Epithelial cell of prostate (primary cell): ENCODE measurements at regions not wholly inside any gene's neighbourhood (a gene's known extent, or its start where the extent isn't known, plus 50 kb on each side); places are given as distances from the start of the nearest gene placed in this dataset.

Experiments used
- DNase-seq: peaks from one replicate; pipeline ENCODE4 v3.0.0-alpha.2; 2011; ENCODE audit warnings: low read depth, low spot score
- H3K27ac ChIP-seq: fragments of 450-650 bp; 2 replicates; pipeline ENCODE4 v1.5.1; 2017; ENCODE audit warnings: mild to moderate bottlenecking

DNA sequence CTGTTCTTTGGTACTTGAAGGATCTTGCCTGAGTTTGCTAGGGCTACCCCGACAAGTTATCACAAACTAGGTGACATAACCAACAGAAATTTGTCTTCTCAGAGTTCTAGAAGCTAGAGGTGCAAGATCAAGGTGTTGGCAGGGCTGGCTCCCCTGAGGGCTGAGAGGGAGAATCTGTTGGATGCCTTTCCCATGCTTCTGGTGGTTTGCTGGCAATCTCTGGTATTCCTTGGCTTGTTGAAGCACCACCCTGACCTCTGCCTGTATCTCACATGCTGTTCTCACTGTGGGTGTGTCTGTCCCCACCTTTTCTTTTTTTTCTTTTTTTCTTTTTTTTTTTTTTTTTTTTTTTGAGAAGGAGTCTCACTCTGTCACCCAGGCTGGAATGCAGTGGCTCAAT is 81.2 kb downstream of the VCPKMT start:
- DNase-seq, result peak; percentile 80
- H3K27ac ChIP-seq, result peak overlapping the region; percentile 61

DNA sequence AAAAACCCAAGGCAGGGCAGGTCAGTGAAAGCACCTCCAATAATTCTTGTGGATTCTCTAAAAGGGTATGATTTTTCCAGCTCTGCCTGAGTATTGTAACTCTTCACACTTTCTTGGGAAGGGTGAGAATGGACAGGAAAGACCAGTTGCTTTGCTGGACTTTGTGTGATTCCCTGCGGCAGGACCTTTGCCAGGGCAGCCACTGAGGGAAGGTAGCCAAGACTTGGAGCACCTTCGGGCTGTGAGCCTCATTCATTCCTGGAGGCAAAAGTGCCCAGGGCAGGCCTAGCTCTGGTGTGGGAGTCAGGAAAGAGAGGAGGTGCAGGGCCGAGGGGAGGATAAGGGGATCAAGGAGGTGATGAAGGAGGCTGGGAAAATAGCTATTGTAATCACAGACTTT is 80.2 kb downstream of the VCPKMT start:
- peak overlapping the region; percentile 61 for H3K27ac ChIP-seq
- DNase-seq, result no peak

DNA sequence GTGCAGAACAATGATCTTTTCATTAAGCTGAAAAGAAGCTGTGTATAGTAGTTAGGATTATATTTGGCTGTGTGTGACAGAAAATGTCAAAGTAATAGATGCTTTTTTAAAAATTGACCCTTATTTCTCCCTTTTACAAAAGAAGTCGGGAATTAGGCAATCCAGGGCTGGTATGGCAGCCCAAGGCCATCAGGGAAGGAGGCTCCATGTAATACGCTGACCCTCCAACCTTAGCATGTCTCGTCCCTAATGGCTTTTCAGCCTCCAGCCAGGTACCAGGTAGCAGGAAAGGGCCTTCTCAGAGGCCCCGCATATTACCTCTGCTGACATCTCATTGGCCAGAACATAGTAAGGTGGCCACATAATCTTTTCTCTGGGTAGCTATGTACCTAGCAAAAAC is 79.7 kb downstream of the VCPKMT start:
- no peak for DNase-seq
- H3K27ac ChIP-seq, result peak overlapping the region; percentile 61

DNA sequence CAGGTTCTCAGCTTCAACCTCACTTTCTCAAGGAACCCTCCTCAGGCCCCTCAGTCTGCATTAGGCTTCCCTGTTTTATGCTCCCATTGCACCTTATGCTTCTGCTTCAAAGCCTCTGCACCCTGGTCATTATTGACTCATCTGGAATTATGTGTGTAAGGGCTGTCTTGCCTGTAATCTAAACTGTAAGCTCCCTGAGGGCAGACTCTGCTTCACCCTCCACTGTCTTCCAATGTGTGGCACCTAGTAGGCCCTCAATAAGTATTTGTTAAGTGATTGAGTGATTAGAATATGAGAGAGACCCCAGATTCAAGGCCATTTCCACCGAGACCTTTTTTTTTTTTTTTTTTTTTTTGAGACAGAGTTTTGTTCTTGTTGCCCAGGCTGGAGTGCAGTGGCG is 79.1 kb downstream of the VCPKMT start:
- DNase-seq, result no peak
- peak overlapping the region; percentile 89 for H3K27ac ChIP-seq

DNA sequence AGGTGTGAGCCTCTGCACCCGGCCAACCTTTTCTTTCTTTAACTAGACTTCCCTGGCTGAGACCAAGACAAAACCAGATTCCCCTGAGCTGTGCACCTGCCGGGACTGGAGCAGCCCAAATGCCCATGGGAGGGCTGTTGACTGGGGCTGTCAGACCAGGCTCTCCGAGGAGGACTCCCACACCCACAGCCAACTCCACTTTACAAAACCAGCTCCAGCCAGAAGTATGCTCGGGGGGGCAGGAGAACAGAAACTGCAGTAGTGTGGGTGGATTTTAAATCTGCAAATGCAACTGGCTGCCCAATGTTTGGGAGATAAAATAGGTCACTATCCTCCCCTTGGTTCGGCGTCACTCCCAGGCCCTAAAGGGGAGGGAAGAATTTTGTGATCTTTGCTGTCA is 78.5 kb downstream of the VCPKMT start:
- no peak for DNase-seq
- H3K27ac ChIP-seq, result peak overlapping the region; percentile 89

DNA sequence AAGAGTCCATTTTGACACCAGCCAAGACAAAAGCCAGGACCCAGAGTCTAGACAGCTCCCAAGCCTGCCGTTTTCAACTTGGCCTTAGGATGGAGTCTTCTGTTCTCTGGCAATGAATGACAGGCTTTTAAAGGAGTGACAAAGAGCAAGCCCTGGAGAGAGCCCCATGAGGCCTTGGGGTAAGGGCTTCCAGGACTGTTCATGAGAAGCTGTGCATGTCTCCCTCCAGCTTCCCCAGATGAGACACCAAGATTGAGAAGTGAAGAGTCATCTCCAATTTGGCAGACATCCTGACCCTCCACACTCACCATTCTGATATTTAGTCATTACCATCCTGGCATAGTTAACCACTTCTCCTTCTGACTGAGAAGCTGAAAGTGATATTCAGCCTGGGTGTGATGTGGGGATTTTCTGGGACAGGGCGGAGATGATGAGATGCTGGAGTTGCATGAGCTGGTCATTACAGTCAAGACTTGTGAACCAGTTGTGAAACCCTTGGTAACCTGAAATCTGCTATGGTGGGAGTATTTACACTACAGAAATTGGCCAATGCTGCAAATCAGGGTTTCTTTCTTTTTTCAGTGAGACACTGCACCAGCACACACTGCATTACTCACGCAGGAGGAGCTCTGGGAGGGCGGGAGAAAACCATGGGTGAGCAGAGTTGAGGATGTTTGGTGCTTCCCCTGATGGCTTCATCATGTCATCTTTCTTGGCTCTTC is 77.8 kb downstream of the VCPKMT start:
- peak; percentile 96 for DNase-seq
- H3K27ac ChIP-seq, result peak overlapping the region; percentile 89

DNA sequence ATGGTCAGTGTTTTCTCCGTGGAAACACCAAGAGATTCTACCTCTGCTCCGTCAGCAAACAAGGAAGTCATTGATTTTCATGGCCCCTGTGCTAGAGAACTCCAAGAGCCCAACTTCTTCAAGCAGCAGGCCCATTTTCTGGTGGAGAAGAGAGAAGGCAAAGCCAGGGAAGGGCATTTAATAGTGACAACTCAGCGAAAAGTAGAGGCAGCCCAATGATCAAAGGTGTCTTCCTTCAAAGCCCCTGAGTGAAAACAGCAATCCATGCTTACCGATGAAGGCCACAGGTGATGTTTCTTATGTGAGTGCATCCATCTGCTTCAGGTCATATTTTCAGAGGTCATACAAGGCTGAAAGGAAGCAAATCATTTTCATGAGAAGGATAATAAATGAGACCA is 77.3 kb downstream of the VCPKMT start:
- no peak for DNase-seq
- peak overlapping the region; percentile 89 for H3K27ac ChIP-seq

DNA sequence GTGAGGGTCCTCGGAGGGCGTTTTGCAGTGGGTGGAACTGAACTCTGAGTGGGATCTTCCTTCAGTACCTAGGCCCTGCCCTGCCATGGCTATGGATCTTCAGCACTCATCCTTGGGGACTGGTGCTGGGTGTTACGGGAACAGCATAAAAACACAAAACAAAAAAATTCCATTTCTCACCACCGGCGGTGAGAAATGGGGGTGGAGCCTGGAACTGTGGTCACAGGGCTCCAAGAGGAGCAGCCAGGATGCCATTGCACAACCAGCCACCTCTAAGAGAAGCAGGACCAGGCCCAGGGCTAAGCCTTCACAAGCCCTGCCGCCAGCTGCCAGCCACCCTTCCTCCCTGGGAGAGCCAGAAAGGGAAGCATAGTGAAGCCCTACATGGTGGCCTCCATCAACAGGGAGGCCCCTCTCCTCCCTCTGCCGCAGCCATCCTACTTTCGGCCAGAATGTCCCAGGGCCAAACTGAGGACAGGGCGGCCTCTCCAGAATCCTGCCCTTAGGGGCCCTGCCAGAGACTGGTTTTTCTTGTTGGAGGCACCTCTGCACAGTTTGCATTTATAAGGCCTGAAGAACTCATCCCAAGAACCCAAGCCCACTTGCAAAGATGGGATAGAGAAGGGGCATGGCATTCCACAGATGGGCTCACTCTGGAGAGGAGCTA is 76.5 kb downstream of the VCPKMT start:
- H3K27ac ChIP-seq, result peak overlapping the region; percentile 89
- DNase-seq, result no peak

DNA sequence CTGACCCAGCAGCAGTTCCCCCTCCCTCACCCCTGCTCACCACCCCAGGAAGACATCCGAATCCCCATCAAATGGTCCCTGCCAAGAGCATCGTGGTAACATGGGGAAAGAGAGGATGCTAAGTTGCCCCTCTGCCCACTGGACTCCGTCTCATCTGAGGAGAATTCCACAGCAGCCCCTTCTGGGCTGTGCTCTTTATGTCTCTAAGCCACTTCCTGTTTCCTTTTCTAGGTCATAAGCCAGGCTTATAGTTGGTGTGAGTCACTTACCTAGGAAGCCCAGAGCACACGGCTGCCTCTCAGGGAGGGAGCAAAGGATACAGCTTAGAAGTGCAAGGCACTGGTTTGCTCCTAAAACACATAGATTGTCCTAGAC is 76.0 kb downstream of the VCPKMT start:
- DNase-seq, result peak; percentile 52
- peak overlapping the region; percentile 89 for H3K27ac ChIP-seq

DNA sequence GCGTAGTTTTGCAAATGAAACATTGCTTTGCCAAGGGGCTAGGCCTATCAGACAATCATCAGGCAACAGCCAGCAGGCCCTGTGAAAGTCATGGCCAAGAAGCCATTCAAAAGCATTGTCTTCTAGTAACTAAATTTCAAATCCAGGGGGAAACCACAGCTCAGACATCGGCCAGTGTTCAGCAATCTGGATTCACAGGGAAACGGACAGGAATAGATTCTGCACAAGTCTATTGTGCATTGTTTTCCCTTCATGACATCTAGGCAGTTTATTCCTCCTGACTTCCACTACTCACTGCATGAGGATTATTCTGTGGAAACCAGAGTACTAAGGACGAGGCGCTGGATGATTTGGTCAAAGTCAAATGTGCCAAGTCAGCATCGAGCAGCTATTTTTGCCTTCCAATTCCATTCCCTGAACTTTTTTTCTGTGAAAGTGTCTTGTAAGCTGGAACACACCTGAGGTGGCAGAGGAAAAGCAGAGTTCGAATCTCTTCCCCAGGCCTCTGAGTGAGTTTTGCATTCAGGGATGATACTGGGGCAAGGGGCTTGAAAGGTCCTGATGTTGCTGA is 75.4 kb downstream of the VCPKMT start:
- peak overlapping the region; percentile 89 for H3K27ac ChIP-seq
- DNase-seq, result no peak

DNA sequence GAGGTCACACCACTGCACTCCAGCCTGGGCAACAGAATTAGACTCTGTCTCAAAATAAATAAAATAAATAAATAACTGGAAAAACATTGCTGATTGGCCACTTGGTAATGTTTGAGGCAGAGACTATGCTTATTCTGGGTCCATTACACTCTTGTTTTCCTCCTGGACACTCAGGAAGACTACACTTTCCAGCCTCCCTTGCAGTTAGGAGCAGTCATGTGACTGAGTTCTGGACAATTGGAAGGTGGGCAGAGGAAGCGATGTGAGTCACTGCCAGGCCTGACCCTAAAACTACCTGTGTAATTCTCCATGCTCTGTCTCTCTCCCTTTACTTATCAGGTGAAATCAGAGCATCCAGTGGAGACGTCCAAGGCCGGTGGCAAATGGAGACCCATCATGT is 74.4 kb downstream of the VCPKMT start:
- no peak overlapping the region for H3K27ac ChIP-seq

DNA sequence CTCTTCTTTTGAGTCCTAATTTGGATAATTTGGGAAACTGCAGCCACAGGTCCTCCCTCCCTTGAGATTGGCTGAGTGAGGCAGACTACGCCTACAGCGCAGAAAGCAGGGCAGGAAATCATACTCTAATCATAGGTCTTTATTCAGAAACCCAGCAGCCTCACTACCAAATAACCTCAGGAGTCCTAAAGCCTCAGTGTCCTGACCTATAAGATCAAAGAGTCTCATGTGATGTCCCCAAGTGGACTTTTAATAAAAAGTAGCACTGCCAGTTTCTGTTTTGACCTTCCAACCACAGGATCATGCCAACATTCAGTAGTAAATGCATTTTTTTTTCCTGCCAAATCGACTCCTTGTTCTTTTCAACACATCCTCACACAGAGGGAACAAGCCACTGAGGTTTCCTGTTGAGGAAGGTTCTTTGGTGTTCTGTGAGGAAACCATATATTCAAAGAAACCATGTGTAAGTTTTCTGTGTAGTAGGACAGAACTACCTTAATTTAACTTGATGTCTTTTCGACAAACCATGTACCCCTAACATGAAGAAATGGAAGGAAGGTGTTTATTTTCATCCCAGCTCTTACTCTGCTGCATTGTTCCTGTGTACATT is 72.2 kb downstream of the VCPKMT start:
- no peak for DNase-seq

More for the DNA sequence above, 74.4 kb downstream of the VCPKMT start:
- no peak for DNase-seq

DNA sequence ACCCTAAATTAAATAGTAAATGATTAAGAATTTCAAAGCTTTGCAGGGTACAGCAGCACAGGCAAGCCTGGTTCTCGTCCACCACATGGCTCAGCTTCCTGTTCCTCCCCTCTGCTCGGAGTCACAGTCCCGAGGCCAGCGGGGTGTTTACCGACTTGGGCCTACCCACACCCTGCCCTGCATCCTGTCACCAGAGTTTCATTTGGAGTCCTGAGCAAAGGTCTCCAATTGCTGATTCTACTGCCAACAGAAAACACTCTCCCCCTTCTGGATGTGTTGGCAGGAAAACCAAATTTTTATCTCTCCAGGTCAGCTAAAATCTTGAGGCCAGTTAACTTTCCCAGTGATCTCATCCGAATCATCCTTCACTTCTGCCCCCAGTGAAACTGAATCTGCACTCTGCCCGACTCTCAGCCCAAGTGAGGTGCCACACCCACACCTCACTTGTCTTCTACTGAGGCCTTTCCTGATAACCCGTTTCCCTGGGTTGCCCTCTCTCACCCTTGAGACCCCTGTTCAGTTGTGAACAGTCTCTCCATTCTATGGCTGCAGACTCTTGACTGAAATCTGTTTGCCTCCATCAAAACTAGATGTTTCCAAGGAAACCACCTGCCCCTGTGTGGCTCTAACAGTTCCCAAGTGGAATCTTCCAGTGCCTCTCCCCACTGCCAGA is 71.2 kb downstream of the VCPKMT start:
- peak overlapping the region; percentile 78 for H3K27ac ChIP-seq
- peak; percentile 64 for DNase-seq

More for the DNA sequence above, 72.2 kb downstream of the VCPKMT start:
- H3K27ac ChIP-seq, result peak overlapping the region; percentile 78

DNA sequence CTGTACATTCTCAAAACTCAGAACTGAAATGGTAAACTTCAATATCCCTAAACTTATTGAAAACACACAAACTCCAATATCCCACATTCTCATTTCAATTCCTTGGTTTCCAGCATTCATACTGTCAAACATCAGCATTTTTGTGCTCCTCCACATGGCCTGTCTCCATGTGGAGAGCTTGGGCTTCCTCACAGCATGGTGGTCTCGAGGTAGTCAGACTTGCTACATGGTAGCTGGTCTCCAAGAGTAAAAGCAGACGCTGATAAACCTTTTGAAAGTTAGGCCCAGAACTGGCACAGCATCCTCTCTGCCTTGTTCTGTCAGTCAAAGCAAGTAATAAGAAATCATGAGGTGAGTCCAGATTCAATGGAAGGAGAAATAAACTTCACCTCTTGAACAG is 70.5 kb downstream of the VCPKMT start:
- DNase-seq, result no peak
- peak overlapping the region; percentile 78 for H3K27ac ChIP-seq

DNA sequence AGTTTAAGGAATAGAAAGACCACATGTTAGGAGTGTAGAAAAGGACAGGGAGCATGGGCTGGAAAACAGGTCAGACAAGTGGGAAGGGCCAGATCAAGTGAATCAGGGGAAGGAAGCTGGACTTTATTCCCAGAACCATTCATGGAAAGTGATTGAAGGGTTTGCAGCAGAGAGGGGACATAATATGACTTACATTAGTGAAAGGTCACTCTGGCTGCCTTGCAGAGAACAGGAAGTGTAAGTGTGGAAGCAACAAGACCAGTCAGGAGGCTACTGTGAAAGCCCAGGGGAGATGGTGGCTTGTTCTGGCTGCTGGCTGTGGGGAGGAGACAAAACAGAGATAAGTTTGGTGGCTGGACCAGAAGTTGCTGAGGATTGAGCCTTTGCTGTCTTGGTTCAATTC is 69.1 kb downstream of the VCPKMT start:
- peak overlapping the region; percentile 9 for H3K27ac ChIP-seq
- DNase-seq, result no peak

DNA sequence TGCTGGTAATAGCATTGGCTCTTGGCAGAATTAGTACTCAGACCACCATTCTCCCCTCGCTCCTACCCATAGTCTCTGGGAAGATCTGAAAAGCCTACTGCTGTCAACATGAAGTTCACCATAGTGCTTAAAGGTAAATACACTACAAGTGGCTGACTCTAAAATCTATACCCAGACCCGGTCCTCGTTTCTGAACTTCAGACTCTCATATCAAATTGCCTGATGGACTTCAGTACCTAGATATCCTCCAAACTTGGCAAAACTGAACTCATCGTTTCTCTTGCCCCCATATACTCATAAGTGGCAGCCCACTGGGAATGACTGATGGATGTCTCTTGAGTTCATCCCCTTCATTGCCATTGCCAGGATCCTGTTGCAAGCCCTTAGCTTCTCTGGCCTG is 67.3 kb downstream of the VCPKMT start:
- no peak overlapping the region for H3K27ac ChIP-seq
- DNase-seq, result no peak

DNA sequence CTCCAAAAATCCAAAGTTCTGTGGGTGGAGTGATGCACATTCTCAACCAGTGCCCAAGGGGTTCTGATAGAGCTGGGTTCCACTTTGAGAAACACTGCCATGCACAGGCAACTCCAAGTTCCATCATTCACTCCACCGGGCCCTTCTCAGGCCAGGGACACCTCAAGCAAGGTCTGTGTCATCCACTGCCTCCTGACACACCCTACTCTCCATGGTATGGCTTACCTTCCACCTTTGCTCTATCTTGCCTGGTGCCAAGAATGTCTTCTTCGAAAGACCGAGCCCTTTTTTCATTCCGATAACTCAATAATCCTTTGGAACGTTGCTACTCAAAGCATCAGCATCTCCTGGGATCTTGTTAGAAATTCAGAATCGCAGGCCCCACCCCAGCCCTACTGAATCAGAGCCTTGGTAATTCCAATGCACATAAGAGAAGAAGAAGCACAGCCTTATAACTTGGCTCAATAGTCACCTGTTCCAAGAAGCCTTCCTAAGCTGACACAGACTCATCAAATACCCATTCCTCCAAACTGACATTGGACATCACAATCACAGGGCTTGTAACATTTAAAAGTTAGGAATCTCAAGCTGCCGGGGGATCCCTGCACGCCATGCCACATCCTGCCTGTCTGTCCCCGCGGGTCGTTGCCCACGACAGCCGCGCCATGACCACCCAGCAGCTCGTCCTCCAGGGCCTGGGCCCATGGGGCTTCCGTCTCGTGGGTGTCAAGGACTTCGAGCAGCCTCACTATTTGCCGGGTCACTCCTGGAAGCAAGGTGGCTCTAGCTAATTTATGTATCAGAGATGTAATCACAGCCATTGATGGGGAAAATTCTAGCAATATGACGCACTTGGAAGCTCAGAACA is 66.4 kb downstream of the VCPKMT start:
- DNase-seq, result no peak
- no peak overlapping the region for H3K27ac ChIP-seq

DNA sequence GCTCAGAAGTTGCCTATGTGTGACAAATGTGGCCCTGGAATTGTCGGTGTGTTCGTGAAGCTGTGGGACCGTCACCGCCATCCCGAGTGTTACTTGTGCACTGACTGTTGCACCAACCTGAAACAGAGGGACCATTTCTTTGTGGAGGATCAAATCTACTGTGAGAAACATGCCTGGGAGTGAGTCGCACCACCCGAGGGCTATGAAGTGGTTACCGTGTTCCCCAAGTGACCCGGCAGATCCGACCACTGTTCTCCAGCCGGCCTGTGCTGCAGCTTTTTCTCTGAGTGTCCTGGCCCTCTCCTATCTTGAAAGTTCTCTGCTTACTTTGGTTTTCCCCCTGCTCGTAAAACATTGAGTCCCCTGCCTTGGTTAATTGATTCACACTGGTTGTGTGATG is 65.3 kb downstream of the VCPKMT start:
- no peak overlapping the region for H3K27ac ChIP-seq
- no peak for DNase-seq

DNA sequence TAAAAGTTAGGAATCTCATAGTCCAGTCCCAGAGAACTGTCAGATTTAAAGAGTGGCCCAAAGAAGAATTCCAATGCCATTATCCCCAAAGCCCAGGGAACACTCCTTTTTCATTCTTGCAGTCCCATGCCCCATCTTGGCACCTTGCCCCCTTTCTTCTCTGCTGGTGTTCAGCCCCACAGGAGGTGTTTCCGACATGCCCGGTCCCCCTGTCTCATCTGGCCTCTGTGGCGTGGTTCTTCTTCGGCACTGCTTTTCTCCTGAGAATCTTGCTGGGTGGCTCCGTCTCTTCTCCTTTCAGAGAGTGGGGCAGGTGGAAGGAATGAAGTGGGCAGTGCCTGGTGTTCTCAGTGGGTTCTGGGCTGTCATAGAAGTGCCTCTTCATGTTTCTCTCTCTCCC is 64.7 kb downstream of the VCPKMT start:
- no peak overlapping the region for H3K27ac ChIP-seq
- DNase-seq, result no peak

DNA sequence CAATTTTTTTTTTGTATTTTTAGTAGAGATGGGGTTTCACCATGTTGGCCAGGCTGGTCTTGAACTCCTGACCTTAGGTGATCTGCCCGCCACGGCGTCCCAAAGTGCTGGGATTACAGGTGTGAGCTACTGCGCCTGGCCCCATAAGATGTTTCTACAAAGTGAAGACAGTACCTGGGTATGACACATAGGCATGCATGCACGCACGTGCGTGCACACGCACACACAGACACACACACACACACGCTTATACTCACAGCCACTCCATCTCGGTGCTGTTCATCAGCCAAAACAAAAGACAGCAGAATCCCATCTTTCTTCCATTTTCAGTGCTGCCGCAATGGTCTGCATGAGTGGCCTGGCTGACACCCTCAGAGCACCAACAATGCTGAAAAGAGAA is 63.9 kb downstream of the VCPKMT start:
- DNase-seq, result no peak
- H3K27ac ChIP-seq, result no peak overlapping the region
